H1 (cell line): ENCODE measurements at regions not wholly inside any gene's neighbourhood (a gene's known extent, or its start where the extent isn't known, plus 50 kb on each side); places are given as distances from the start of the nearest gene placed in this dataset.

Source experiments
- CTCF ChIA-PET: fragments of 300-600 bp; sonication (Branson Sonifier 250); formaldehyde crosslinking; loops from one replicate; lab custom pipeline; 2021; ENCODE audit not compliant: partially characterized antibody; lab: Charles Lee
- POLR2A ChIA-PET: fragments of 300-600 bp; sonication (Branson Sonifier 250); formaldehyde crosslinking; loops from one replicate; lab custom pipeline; 2021; ENCODE audit warnings: inconsistent platforms; ENCODE audit not compliant: partially characterized antibody; lab: Charles Lee
- DNase-seq, 2 experiments: peaks; one replicate each; pipeline versions ENCODE4 v3.0.0 to v3.0.0-alpha.2; 2010 to 2022; ENCODE audit warnings: low spot score in 2 of 2, low read depth in 1 of 2, mixed read lengths in 1 of 2
- FAIRE-seq: peaks from 2 replicates; lab custom pipeline; 2011; peaks lifted over from hg19 to GRCh38; lab: Jason Lieb, UNC
- H2AFZ ChIP-seq: 2 replicates; pipeline ENCODE4 v1.8.1; 2012; ENCODE audit warnings: low read length, inconsistent platforms
- H2AK5ac ChIP-seq: 2 replicates; pipeline ENCODE4 v1.6.1; 2013; ENCODE audit warnings: low read depth, low read length
- H2BK120ac ChIP-seq: replicated peaks from 2 replicates; pipeline ENCODE3; 2013; ENCODE audit warnings: low read depth, low read length, inconsistent platforms
- H2BK12ac ChIP-seq: 2 replicates; pipeline ENCODE4 v1.6.1; 2013; ENCODE audit warnings: low read depth, low read length
- H2BK15ac ChIP-seq: 2 replicates; pipeline ENCODE4 v1.6.1; 2013; ENCODE audit warnings: low read length
- H2BK20ac ChIP-seq: 2 replicates; pipeline ENCODE4 v1.6.1; 2013; ENCODE audit warnings: low read length
- H2BK5ac ChIP-seq: 2 replicates; pipeline ENCODE4 v1.6.1; 2013; ENCODE audit warnings: low read depth, low read length
- H3K14ac ChIP-seq: 2 replicates; pipeline ENCODE4 v1.6.1; 2013; ENCODE audit warnings: inconsistent platforms; ENCODE audit not compliant: insufficient read length
- H3K18ac ChIP-seq: 2 replicates; pipeline ENCODE4 v1.6.1; 2013; ENCODE audit warnings: low read length; ENCODE audit errors: extremely low read depth
- H3K23ac ChIP-seq: 2 replicates; pipeline ENCODE4 v1.6.1; 2013; ENCODE audit warnings: inconsistent platforms; ENCODE audit not compliant: insufficient read length
- H3K23me2 ChIP-seq: 2 replicates; pipeline ENCODE4 v1.6.1; 2013; ENCODE audit warnings: low read depth, low read length
- H3K27ac ChIP-seq: 2 replicates; pipeline ENCODE4 v1.6.1; 2011; ENCODE audit warnings: low read depth, low read length, inconsistent platforms
- H3K27me3 ChIP-seq, 4 experiments: replicated peaks in 1 of 4; 1 replicate in 1 of 4; 2 replicates in 3 of 4; pipeline versions ENCODE4 v1.6.1 to v1.8.1; 2011 to 2013; ENCODE audit warnings: low read length in 3 of 4, mild to moderate bottlenecking in 3 of 4, inconsistent platforms in 2 of 4, mixed read lengths in 2 of 4, moderate library complexity in 1 of 4; ENCODE audit not compliant: control insufficient read depth in 3 of 4, insufficient read depth in 3 of 4; ENCODE audit errors: extremely low read depth in 1 of 4
- H3K36me3 ChIP-seq, 4 experiments: 2 replicates each; pipeline versions ENCODE4 v1.6.1 to v1.8.1; 2011 to 2013; ENCODE audit warnings: mild to moderate bottlenecking in 4 of 4, low read length in 3 of 4, moderate library complexity in 2 of 4, control low read depth in 1 of 4, inconsistent platforms in 1 of 4; ENCODE audit not compliant: insufficient read depth in 4 of 4, control insufficient read depth in 2 of 4
- H3K4ac ChIP-seq: replicated peaks from 2 replicates; pipeline ENCODE3; 2013; ENCODE audit warnings: low read length, low read depth, mixed read lengths, inconsistent platforms; ENCODE audit not compliant: insufficient read length
- H3K4me1 ChIP-seq, 4 experiments: replicated peaks in 1 of 4; 1 replicate in 1 of 4; 2 replicates in 3 of 4; pipeline versions ENCODE4 v1.6.1 to v1.8.1; 2011 to 2013; ENCODE audit warnings: low read length in 3 of 4, inconsistent platforms in 2 of 4, mixed read lengths in 1 of 4; ENCODE audit not compliant: insufficient read depth in 4 of 4, control insufficient read depth in 3 of 4
- H3K4me2 ChIP-seq, 2 experiments: 2 replicates each; pipeline versions ENCODE4 v1.6.1 to v1.8.1; 2011 to 2013; ENCODE audit warnings: low read depth in 2 of 2, low read length in 2 of 2, control low read depth in 1 of 2, inconsistent platforms in 1 of 2, mild to moderate bottlenecking in 1 of 2; ENCODE audit not compliant: insufficient read depth in 1 of 2
- H3K4me3 ChIP-seq, 4 experiments: fragments of 200-600, 300-600 bp in 1 of 4; sonication (generic), shearing (Covaris generic), sonication (Bioruptor Twin) in 1 of 4; 2 replicates each; pipeline versions ENCODE4 v1.5.1 to v1.8.1; 2011 to 2016; ENCODE audit warnings: low read length in 4 of 4, low read depth in 3 of 4, control low read depth in 2 of 4, inconsistent platforms in 2 of 4, mild to moderate bottlenecking in 2 of 4, mixed read lengths in 1 of 4, moderate library complexity in 1 of 4; ENCODE audit not compliant: insufficient read depth in 2 of 4; ENCODE audit errors: extremely low read depth in 1 of 4
- H3K56ac ChIP-seq: replicated peaks from 2 replicates; pipeline ENCODE3; 2013; ENCODE audit warnings: low read depth, mild to moderate bottlenecking, mixed read lengths, low read length, inconsistent platforms; ENCODE audit not compliant: insufficient read length
- H3K79me1 ChIP-seq: 2 replicates; pipeline ENCODE4 v1.6.1; 2013; ENCODE audit warnings: low read depth, low read length, control low read depth
- H3K79me2 ChIP-seq, 2 experiments: 2 replicates each; pipeline versions ENCODE4 v1.6.1 to v1.8.1; 2012 to 2013; ENCODE audit warnings: low read length in 2 of 2, mild to moderate bottlenecking in 2 of 2, inconsistent platforms in 1 of 2; ENCODE audit not compliant: insufficient read depth in 2 of 2, control insufficient read depth in 1 of 2
- H3K9ac ChIP-seq, 4 experiments: replicated peaks in 1 of 4; 1 replicate in 1 of 4; 2 replicates in 3 of 4; pipeline versions ENCODE4 v1.6.1 to v1.8.1; 2011 to 2013; ENCODE audit warnings: low read depth in 3 of 4, low read length in 3 of 4, control low read depth in 2 of 4, mild to moderate bottlenecking in 2 of 4, moderate library complexity in 2 of 4, inconsistent platforms in 1 of 4; ENCODE audit errors: extremely low read depth in 1 of 4
- H3K9me3 ChIP-seq, 2 experiments: 2 replicates each; pipeline versions ENCODE4 v1.6.1 to v1.8.1; 2012 to 2013; ENCODE audit warnings: mild to moderate bottlenecking in 2 of 2, moderate library complexity in 2 of 2, control low read depth in 1 of 2, inconsistent platforms in 1 of 2, low read depth in 1 of 2, low read length in 1 of 2, mixed read lengths in 1 of 2; ENCODE audit not compliant: insufficient read depth in 2 of 2
- H4K20me1 ChIP-seq, 2 experiments: replicated peaks in 1 of 2; 2 replicates each; pipeline versions ENCODE3 to v1.8.1; 2011 to 2013; ENCODE audit warnings: inconsistent platforms in 2 of 2, low read length in 2 of 2, mild to moderate bottlenecking in 1 of 2; ENCODE audit not compliant: insufficient read depth in 2 of 2, control insufficient read depth in 1 of 2
- H4K5ac ChIP-seq: 2 replicates; pipeline ENCODE4 v1.6.1; 2013; ENCODE audit warnings: low read length, low read depth, mixed read lengths, inconsistent platforms; ENCODE audit not compliant: insufficient read length
- H4K8ac ChIP-seq: 2 replicates; pipeline ENCODE4 v1.8.0; 2013; ENCODE audit warnings: mild to moderate bottlenecking, moderate library complexity, low read length, inconsistent platforms; ENCODE audit not compliant: insufficient read depth; ENCODE audit errors: extremely low read depth
- H4K91ac ChIP-seq: replicated peaks from 2 replicates; pipeline ENCODE3; 2013; ENCODE audit warnings: low read length, mixed read lengths, inconsistent platforms; ENCODE audit not compliant: insufficient read length
- CEBPB ChIP-seq: IDR thresholded peaks from 2 replicates; pipeline ENCODE4 v1.6.1; 2012; ENCODE audit warnings: low read depth, low read length
- EP300 ChIP-seq, 2 experiments: IDR thresholded peaks; 1 replicate in 1 of 2; 2 replicates in 1 of 2; pipeline ENCODE4 v1.6.1; 2011 to 2012; ENCODE audit warnings: low read depth in 2 of 2, low read length in 2 of 2, mild to moderate bottlenecking in 2 of 2, borderline replicate concordance in 1 of 2, inconsistent platforms in 1 of 2, moderate library complexity in 1 of 2
- RAD21 ChIP-seq, 2 experiments: IDR thresholded peaks in 1 of 2; conservative IDR thresholded peaks in 1 of 2; 2 replicates each; pipeline ENCODE4 v1.6.1; 2011; ENCODE audit warnings: low read depth in 2 of 2, low read length in 2 of 2, improper control_type of control experiment in 1 of 2, inconsistent platforms in 1 of 2, mild to moderate bottlenecking in 1 of 2, moderate library complexity in 1 of 2
- RFX5 ChIP-seq: IDR thresholded peaks from 2 replicates; pipeline ENCODE4 v1.6.1; 2011; ENCODE audit warnings: low read depth, low read length, improper control_type of control experiment, borderline replicate concordance
- SIN3A ChIP-seq, 2 experiments: IDR thresholded peaks in 1 of 2; conservative IDR thresholded peaks in 1 of 2; 2 replicates each; pipeline ENCODE4 v1.6.1; 2011 to 2012; ENCODE audit warnings: low read length in 2 of 2, improper control_type of control experiment in 1 of 2, low read depth in 1 of 2, mild to moderate bottlenecking in 1 of 2
- TEAD4 ChIP-seq: IDR thresholded peaks from 2 replicates; pipeline ENCODE4 v1.6.1; 2012; ENCODE audit warnings: low read depth, low read length, inconsistent platforms, mixed read lengths
- YY1 ChIP-seq: IDR thresholded peaks from 2 replicates; pipeline ENCODE4 v1.6.1; 2011; ENCODE audit warnings: low read depth, mild to moderate bottlenecking, low read length
- ZNF274 ChIP-seq: IDR thresholded peaks from 2 replicates; pipeline ENCODE4 v1.7.0; 2012; ENCODE audit warnings: low read length, borderline replicate concordance; ENCODE audit errors: extremely low read depth
- WGBS, 2 experiments: shearing (Covaris generic) in 1 of 2; methylation state at CpG; one replicate each; pipeline versions ENCODE4 v1.1.6 to v1.1.7; 2013 to 2015; ENCODE audit warnings: low lambda C conversion rate in 2 of 2, mixed read lengths in 2 of 2, inconsistent platforms in 1 of 2, low coverage in 1 of 2, missing lambda C conversion rate in 1 of 2; ENCODE audit not compliant: insufficient replicate concordance in 2 of 2, insufficient coverage in 1 of 2, insufficient read length in 1 of 2; ENCODE audit errors: extremely low coverage in 1 of 2, missing lambda C conversion rate in 1 of 2; 5-methylcytosine and 5-hydroxymethylcytosine counted together
- TF ChIP-seq, protein P1 (sequence below): IDR thresholded peaks from 2 replicates; pipeline ENCODE4 v1.6.1; 2011; ENCODE audit warnings: low read length, improper control_type of control experiment

DNA sequence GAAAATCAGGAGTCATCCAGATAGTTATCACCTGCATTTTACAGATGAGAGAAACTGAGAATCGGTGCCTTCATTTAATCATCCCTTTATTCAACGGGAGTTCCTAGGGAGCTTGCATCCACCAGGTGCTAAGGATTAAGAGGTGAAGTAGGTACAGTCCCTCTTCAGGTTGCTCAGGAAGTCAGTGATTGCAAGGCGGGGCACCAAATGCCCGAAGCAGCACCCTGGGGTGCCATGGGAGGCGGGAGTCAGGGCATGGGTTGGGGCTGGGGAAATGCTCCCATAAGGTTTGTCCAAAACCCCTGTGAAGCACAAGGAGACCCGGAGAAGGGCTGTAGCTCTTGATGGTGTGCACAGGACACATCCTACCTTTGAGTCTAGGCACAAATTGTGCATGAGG lies 98.8 kb upstream of the KLF4 start:
- H3K4me1 ChIP-seq: peaks cover 0 to 4% (median 0%) of the 10 kb centered on the region in 4 experiments; a peak in 1 of 7 replicates
- H3K27me3 ChIP-seq: no peaks in the 10 kb centered on the region
- no peaks in the 10 kb centered on the region for H4K20me1 ChIP-seq
- no peaks in the 10 kb centered on the region for H3K23me2 ChIP-seq
- H3K56ac ChIP-seq: no peak overlapping the region
- H3K4me3 ChIP-seq: no peak overlapping the region
- H3K4ac ChIP-seq: no peak overlapping the region
- 94% methylated on average over 6 of the region's 6 CpGs; no CpG with 5 or more reads in 1 of the 2 experiments for WGBS, 2 experiments
- ChIA-PET CTCF (interaction anchor here (0.5 kb wide), 1 partner anchor 698 kb away, joined by 3 read pairs; no protein-coding TSS in a partner anchor), POLR2A (no interaction called here)
- H2BK15ac ChIP-seq: no peak overlapping the region
- no peak overlapping the region for H4K91ac ChIP-seq
- no peak overlapping the region for H3K9ac ChIP-seq
- H3K36me3 ChIP-seq: no peaks in the 10 kb centered on the region
- H2AFZ ChIP-seq: no peak overlapping the region
- no peak overlapping the region for H4K5ac ChIP-seq
- H4K8ac ChIP-seq: no peak overlapping the region
- no peaks in the 10 kb centered on the region for H3K79me1 ChIP-seq
- H3K23ac ChIP-seq: no peak overlapping the region
- H2BK12ac ChIP-seq: no peak overlapping the region
- H3K18ac ChIP-seq: no peak overlapping the region
- no peak overlapping the region for H3K27ac ChIP-seq
- no peak for FAIRE-seq
- H3K14ac ChIP-seq: no peak overlapping the region
- H2BK120ac ChIP-seq: no peak overlapping the region
- no peak overlapping the region for H2BK5ac ChIP-seq
- TF ChIP-seq EP300 (IDR thresholded peaks at IDR 0.05; ENCODE audit: borderline replicate concordance in 1 of 2, low read depth in 2 of 2, low read length in 2 of 2) (no peak), YY1 (no peak), CEBPB (no peak), SIN3A (conservative IDR thresholded peaks at IDR 0.05 in 1 of 2, IDR thresholded peaks at IDR 0.05 in 1 of 2; ENCODE audit: low read depth in 1 of 2, low read length in 2 of 2) (no peak), TEAD4 (no peak), ZNF274 (no peak), RAD21 (IDR thresholded peaks at IDR 0.05 in 1 of 2, conservative IDR thresholded peaks at IDR 0.05 in 1 of 2; ENCODE audit: low read depth in 2 of 2, low read length in 2 of 2) (no peak), RFX5 (no peak)
- TF ChIP-seq, protein P1, sequence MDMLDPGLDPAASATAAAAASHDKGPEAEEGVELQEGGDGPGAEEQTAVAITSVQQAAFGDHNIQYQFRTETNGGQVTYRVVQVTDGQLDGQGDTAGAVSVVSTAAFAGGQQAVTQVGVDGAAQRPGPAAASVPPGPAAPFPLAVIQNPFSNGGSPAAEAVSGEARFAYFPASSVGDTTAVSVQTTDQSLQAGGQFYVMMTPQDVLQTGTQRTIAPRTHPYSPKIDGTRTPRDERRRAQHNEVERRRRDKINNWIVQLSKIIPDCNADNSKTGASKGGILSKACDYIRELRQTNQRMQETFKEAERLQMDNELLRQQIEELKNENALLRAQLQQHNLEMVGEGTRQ: no peak
- no peak for DNase-seq
- H3K9me3 ChIP-seq: no peaks in the 10 kb centered on the region
- H3K4me2 ChIP-seq: no peak overlapping the region
- H2BK20ac ChIP-seq: no peak overlapping the region
- H2AK5ac ChIP-seq: no peak overlapping the region
- H3K79me2 ChIP-seq: no peaks in the 10 kb centered on the region
